Thymus (tissue), 11 donors: ENCODE measurements at regions not wholly inside any gene's neighbourhood (a gene's known extent, or its start where the extent isn't known, plus 50 kb on each side); places are given as distances from the start of the nearest gene placed in this dataset.

Experiments used
- DNase-seq, 9 donors: peaks; one replicate each; pipeline ENCODE4 v3.0.0-alpha.2; 2013; ENCODE audit warnings: low spot score in 9 of 9, low read depth in 6 of 9, missing footprints in 1 of 9
- H3K27ac ChIP-seq, 2 donors: one replicate each; pipeline ENCODE4 v1.5.1; 2013; ENCODE audit warnings: control low read depth in 1 of 2, low read depth in 1 of 2, low read length in 1 of 2, mild to moderate bottlenecking in 1 of 2, moderate library complexity in 1 of 2
- H3K27me3 ChIP-seq, 2 donors: one replicate each; pipeline ENCODE4 v1.5.1; 2013; ENCODE audit warnings: low read length in 1 of 2; ENCODE audit not compliant: control insufficient read depth in 2 of 2, insufficient read depth in 1 of 2
- H3K36me3 ChIP-seq, 2 donors: one replicate each; pipeline ENCODE4 v1.5.1; 2013; ENCODE audit warnings: low read length in 1 of 2, mild to moderate bottlenecking in 1 of 2, moderate library complexity in 1 of 2; ENCODE audit not compliant: control insufficient read depth in 2 of 2, insufficient read depth in 2 of 2
- H3K4me1 ChIP-seq, 2 donors: one replicate each; pipeline ENCODE4 v1.5.1; 2013; ENCODE audit warnings: low read length in 2 of 2; ENCODE audit not compliant: control insufficient read depth in 2 of 2, insufficient read depth in 2 of 2
- H3K4me3 ChIP-seq, 2 donors: one replicate each; pipeline ENCODE4 v1.5.1; 2013; ENCODE audit warnings: low read length in 2 of 2, control low read depth in 1 of 2, mild to moderate bottlenecking in 1 of 2
- H3K9me3 ChIP-seq, 2 donors: one replicate each; pipeline ENCODE4 v1.5.1; 2013; ENCODE audit warnings: low read length in 1 of 2, mild to moderate bottlenecking in 1 of 2; ENCODE audit not compliant: control insufficient read depth in 2 of 2, insufficient read depth in 1 of 2
- WGBS: extraction: QIAGEN DNeasy Blood & Tissue Kit; methylation state at CpG from one replicate; pipeline ENCODE4 v1.1.7; 2013; 5-methylcytosine and 5-hydroxymethylcytosine counted together
- donor health status: healthy.

DNA sequence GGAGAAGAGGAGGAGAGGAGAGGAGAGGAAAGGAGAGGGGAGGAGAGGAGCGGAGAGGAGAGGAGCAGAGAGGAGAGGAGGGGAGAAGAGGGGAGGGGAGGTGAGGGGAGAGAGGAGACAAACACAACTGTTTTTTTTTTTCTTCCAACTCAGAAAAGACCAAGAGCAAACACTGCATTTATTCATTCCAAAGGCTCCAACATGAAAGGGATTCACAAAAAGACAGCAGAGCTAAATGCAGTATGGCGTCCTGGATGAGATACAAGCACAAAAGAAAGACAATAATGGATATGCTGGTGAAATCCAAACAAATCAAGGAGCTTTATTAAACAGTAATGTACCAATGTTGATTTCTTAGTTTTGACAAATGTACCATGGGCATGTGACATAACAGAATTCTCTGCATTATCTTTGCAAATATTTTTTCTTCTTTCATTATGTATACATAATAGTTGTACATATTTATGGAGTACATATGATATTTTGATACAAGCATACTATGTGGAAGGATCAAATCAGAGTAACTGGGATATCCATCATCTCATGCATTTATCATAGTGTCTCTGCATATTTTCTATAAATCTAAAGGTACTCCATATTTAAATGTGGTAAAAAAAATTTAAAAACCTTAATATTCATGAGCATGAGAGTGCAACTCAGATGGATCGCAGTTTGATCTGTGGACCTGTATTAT lies 204.6 kb downstream of the CBLN4 start:
- no peak for DNase-seq
- Histone ChIP-seq H3K4me3 (no peak overlapping the region), H3K4me1 (no peaks in the 10 kb centered on the region), H3K9me3 (no peaks in the 10 kb centered on the region), H3K36me3 (no peaks in the 10 kb centered on the region), H3K27me3 (no peaks in the 10 kb centered on the region), H3K27ac (no peak overlapping the region)
- WGBS: 93% methylated on average over 3 of the region's 3 CpGs

DNA sequence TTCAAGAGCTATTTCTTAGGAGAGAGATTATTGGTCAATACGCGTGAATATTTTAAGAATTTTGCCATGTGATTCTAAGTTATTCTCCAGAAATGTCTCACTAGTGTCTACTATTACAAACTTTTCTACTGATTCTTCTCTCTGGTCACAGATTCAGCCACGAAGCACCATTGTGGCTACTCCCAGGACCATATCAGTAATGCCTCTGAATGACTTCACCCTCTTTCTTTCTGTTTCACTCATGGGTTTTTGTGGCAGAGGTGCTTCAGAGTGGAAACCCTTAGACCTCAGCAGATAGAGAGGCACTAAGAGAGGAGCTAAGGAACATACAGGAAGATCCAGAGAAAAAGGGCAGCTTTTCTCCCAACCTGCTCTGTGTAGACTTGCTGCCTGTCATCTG lies 211.3 kb downstream of the CBLN4 start:
- Histone ChIP-seq H3K27me3 (no peaks in the 10 kb centered on the region), H3K36me3 (no peaks in the 10 kb centered on the region), H3K4me3 (no peak overlapping the region), H3K9me3 (no peaks in the 10 kb centered on the region), H3K27ac (no peak overlapping the region), H3K4me1 (no peaks in the 10 kb centered on the region)
- 79% methylated on average over 3 of the region's 3 CpGs for WGBS
- no peak for DNase-seq

DNA sequence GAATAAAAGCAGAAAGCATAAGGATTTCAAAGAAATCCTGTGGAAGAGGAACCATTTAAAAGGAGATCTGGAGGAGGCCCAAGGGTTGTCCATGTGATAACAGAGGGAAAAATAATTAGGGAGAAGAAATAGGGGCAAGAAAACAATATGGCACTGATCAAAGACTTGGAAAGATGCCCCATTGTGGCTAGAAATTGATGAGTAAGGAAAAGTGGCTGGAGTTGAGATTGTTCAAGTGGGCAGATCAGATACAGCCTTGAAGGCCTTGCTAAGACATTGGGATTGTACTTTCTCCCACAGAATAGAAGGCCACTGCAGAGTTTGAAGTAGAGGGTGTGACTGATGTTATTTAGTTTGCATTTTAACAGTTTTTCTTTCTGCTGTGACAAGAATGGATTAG lies 213.3 kb downstream of the CBLN4 start:
- no peaks in the 10 kb centered on the region for H3K4me1 ChIP-seq

DNA sequence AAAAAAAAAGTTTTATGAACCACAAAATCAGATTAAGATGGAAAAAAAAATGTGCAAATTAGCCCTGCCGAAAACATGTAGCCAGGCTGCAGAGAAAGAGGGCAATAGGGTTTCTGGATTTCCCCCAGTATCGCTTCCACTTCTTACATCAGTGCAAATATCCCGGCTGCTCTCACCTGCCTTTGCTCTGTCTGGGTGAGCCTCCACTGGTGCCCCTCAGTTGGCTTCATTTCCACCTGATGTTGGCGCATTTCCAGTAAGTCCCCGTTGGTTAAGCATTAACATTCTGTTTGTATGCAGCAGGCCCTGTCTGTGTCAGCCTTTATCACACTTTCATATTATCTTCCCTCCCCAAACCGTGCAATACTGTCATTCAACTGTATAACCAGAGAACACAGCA lies 215.1 kb downstream of the CBLN4 start:
- no peaks in the 10 kb centered on the region for H3K9me3 ChIP-seq

More for the DNA sequence above, 213.3 kb downstream of the CBLN4 start:
- H3K27me3 ChIP-seq: no peaks in the 10 kb centered on the region
- H3K27ac ChIP-seq: no peak overlapping the region
- H3K4me3 ChIP-seq: no peak overlapping the region
- DNase-seq: no peak
- no peaks in the 10 kb centered on the region for H3K9me3 ChIP-seq
- H3K36me3 ChIP-seq: no peaks in the 10 kb centered on the region

DNA sequence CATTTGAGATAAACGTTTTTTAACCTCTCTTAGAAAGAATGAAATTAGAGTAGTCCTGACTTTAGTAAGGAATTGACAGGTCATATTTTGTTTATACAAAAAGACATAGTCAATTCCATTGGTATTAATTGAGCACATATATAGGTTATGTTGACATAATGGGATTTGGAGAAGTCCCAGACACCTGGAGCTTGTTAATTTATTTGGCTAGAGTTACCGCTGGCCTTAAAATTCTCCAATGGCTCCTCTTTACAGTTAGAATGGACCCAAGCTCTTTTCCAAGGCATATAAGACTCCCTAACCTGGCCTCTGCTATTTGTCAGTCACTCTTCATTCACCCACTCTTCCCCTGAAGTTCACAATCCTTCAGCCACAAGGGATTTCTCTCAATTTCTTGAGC lies 221.3 kb downstream of the CBLN4 start:
- Histone ChIP-seq H3K4me1 (no peaks in the 10 kb centered on the region), H3K27ac (no peak overlapping the region), H3K27me3 (no peaks in the 10 kb centered on the region), H3K9me3 (no peaks in the 10 kb centered on the region), H3K36me3 (no peaks in the 10 kb centered on the region), H3K4me3 (no peak overlapping the region)
- no peak for DNase-seq
- WGBS: 82% methylated on average over 2 of the region's 2 CpGs

More for the DNA sequence above, 215.1 kb downstream of the CBLN4 start:
- Histone ChIP-seq H3K4me1 (no peaks in the 10 kb centered on the region), H3K27ac (no peak overlapping the region), H3K4me3 (no peak overlapping the region), H3K36me3 (no peaks in the 10 kb centered on the region), H3K27me3 (no peaks in the 10 kb centered on the region)
- DNase-seq: peak in 1 of 9 donors; percentile 1
- WGBS: 88% methylated on average over 6 of the region's 6 CpGs

DNA sequence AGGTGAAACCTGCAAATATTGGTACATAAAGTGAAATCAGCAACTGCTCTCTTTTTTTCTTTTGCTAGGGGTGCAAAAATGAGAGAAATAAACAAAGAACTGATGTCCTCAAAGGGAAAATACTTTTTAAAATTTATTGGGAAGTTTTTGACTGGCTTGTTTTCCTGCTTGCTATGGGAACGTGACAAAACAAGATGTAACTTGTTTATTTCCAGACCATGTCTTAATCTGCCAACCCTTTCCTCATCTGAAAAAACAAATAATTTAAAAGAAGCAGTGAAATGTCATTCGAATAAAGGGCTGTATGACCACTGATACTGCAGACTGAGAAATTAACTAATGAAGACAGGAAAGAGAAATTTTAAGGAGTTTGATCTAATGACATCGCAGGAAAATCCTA lies 221.9 kb downstream of the CBLN4 start:
- H3K9me3 ChIP-seq: no peaks in the 10 kb centered on the region
- no peak for DNase-seq
- no peaks in the 10 kb centered on the region for H3K36me3 ChIP-seq
- no peaks in the 10 kb centered on the region for H3K4me1 ChIP-seq
- H3K27ac ChIP-seq: no peak overlapping the region
- no peak overlapping the region for H3K4me3 ChIP-seq
- WGBS: 88% methylated on average over 3 of the region's 3 CpGs
- H3K27me3 ChIP-seq: no peaks in the 10 kb centered on the region

DNA sequence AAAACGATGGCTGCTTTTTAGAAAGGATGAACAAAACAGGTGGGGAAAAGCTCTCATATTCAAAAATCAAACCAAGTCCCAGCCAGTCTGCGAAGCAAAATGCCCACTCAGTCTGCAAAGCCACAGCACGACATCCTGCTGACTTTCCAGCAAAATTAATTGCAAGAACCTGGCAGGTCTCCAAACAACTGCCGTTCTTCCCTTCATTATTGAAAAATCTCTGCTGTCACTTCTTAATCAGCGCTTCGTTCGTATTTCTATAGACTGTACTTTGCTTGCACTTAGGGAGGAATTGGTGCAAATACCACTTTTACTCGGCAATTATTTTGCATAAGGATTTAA lies 222.4 kb downstream of the CBLN4 start:
- DNase-seq: no peak
- Histone ChIP-seq H3K4me3 (no peak overlapping the region), H3K27ac (no peak overlapping the region), H3K27me3 (no peaks in the 10 kb centered on the region), H3K4me1 (no peaks in the 10 kb centered on the region), H3K36me3 (no peaks in the 10 kb centered on the region), H3K9me3 (no peaks in the 10 kb centered on the region)
- WGBS: 77% methylated on average over 8 of the region's 8 CpGs

DNA sequence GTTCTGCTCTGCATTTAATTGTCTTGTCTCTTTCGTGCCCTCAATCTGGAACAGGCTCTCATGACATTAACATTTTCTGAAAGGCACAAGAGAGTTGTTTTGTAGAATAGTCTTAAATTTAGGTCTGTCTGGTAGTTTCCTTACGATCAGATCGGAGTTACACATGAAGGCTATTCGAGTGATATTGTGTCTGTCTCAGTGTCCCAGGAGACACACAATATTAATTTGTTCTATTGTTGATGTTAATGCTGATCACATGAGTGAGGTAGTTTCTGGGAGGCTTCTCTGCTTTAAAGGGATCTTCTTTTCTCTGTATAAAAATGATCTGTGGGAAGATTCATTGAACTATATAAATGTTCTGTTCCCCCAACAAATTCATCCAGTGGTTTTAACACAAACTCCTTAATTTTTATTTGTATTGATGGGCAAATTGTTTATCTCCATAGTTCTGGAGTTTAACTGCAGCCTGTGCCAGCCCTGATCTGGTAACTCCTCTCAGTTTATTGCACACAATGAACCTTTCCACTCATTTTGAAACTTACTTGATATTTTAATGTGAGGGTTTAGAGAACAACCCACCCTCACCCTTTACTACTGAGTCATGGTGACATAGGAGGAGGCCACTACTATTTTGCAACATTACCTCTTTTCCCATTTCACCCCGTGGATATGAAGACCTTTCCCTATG lies 223.0 kb downstream of the CBLN4 start:
- H3K4me3 ChIP-seq: no peak overlapping the region
- no peak overlapping the region for H3K27ac ChIP-seq
- no peaks in the 10 kb centered on the region for H3K4me1 ChIP-seq
- no peaks in the 10 kb centered on the region for H3K9me3 ChIP-seq
- no peaks in the 10 kb centered on the region for H3K36me3 ChIP-seq
- no peaks in the 10 kb centered on the region for H3K27me3 ChIP-seq
- 87% methylated on average over 5 of the region's 5 CpGs for WGBS
- DNase-seq: no peak

DNA sequence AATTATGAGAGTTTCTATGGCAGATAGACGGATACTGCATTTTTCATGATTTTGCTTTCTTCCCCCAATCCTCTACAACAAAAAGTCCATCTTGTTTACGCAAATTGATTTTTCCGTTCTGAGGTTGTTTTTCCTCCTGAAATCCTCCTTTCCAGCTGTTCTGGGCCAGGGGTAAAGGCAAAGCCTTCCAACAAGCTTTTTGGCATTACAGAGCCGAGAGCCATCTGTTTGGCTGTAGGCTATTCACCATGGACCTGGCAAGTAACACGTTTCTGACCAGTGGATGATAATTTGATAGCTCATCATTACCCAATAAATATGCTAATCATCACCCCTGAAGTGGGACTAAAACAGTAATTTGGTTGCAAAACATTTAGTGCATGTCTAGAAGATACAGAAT lies 226.5 kb downstream of the CBLN4 start:
- 84% methylated on average over 5 of the region's 5 CpGs for WGBS
- H3K36me3 ChIP-seq: no peaks in the 10 kb centered on the region
- H3K27ac ChIP-seq: no peak overlapping the region
- no peaks in the 10 kb centered on the region for H3K4me1 ChIP-seq
- H3K9me3 ChIP-seq: no peaks in the 10 kb centered on the region
- no peaks in the 10 kb centered on the region for H3K27me3 ChIP-seq
- no peak for DNase-seq
- H3K4me3 ChIP-seq: no peak overlapping the region
